Nephron progenitor cell (in vitro differentiated cells): ENCODE measurements at regions not wholly inside any gene's neighbourhood (a gene's known extent, or its start where the extent isn't known, plus 50 kb on each side); places are given as distances from the start of the nearest gene placed in this dataset.
A peak's percentile ranks its signal among the peaks of the same experiment; 100 is the strongest.

Source experiments
- DNase-seq: peaks from one replicate; pipeline ENCODE4 v3.0.0; 2021
- H3K27ac Mint-ChIP-seq: 2 replicates; pipeline ENCODE4 v1.8.0; 2021; ENCODE audit warnings: mild to moderate bottlenecking, moderate library complexity, mixed read lengths
- H3K27me3 Mint-ChIP-seq: 2 replicates; pipeline ENCODE4 v1.8.0; 2021; ENCODE audit warnings: mild to moderate bottlenecking, low read depth, mixed read lengths; ENCODE audit not compliant: poor library complexity
- H3K36me3 Mint-ChIP-seq: 2 replicates; pipeline ENCODE4 v1.8.0; 2021; ENCODE audit warnings: low read depth, mixed read lengths
- H3K4me1 Mint-ChIP-seq: 2 replicates; pipeline ENCODE4 v1.8.0; 2021; ENCODE audit warnings: mixed read lengths
- H3K4me3 Mint-ChIP-seq: 2 replicates; pipeline ENCODE4 v1.8.0; 2021; ENCODE audit warnings: mild to moderate bottlenecking, moderate library complexity, mixed read lengths
- H3K9me3 Mint-ChIP-seq: 2 replicates; pipeline ENCODE4 v1.8.0; 2021; ENCODE audit warnings: mild to moderate bottlenecking, moderate library complexity, mixed read lengths
- TF ChIP-seq, protein P1 (sequence below): fragments of 200-600 bp; sonication (generic); IDR thresholded peaks from 2 replicates; pipeline ENCODE4 v1.5.0; 2021; ENCODE audit warnings: antibody characterized with exemption

DNA sequence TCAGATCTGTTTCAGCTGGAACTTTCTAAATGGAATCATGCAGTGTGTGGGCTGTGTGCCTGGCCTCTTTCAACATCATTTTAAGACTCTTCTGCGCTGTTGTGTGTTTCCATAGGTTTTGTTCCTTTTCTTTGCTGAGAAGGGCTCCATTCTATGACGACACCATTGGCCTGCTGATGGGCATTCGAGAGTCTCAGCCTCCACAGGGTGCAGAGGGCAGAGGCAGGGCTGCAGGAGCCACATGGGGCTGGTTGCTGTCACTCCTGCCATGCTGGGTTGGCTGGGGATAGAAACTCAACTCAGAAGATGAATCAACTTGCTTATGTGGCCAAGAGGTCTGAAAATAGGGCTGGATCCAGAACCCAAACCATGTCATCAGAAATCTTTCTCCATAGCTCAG, 68.5 kb upstream of the SLCO4A1 start:
- DNase-seq = no peak
- Mint-ChIP-seq H3K9me3 (no peaks in the 10 kb centered on the region), H3K36me3 (no peaks in the 10 kb centered on the region), H3K27ac (no peak overlapping the region), H3K4me3 (no peak overlapping the region), H3K4me1 (no peaks in the 10 kb centered on the region), H3K27me3 (peaks cover 49% of the 10 kb centered on the region)
- TF ChIP-seq, protein P1, sequence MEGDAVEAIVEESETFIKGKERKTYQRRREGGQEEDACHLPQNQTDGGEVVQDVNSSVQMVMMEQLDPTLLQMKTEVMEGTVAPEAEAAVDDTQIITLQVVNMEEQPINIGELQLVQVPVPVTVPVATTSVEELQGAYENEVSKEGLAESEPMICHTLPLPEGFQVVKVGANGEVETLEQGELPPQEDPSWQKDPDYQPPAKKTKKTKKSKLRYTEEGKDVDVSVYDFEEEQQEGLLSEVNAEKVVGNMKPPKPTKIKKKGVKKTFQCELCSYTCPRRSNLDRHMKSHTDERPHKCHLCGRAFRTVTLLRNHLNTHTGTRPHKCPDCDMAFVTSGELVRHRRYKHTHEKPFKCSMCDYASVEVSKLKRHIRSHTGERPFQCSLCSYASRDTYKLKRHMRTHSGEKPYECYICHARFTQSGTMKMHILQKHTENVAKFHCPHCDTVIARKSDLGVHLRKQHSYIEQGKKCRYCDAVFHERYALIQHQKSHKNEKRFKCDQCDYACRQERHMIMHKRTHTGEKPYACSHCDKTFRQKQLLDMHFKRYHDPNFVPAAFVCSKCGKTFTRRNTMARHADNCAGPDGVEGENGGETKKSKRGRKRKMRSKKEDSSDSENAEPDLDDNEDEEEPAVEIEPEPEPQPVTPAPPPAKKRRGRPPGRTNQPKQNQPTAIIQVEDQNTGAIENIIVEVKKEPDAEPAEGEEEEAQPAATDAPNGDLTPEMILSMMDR = no peak

DNA sequence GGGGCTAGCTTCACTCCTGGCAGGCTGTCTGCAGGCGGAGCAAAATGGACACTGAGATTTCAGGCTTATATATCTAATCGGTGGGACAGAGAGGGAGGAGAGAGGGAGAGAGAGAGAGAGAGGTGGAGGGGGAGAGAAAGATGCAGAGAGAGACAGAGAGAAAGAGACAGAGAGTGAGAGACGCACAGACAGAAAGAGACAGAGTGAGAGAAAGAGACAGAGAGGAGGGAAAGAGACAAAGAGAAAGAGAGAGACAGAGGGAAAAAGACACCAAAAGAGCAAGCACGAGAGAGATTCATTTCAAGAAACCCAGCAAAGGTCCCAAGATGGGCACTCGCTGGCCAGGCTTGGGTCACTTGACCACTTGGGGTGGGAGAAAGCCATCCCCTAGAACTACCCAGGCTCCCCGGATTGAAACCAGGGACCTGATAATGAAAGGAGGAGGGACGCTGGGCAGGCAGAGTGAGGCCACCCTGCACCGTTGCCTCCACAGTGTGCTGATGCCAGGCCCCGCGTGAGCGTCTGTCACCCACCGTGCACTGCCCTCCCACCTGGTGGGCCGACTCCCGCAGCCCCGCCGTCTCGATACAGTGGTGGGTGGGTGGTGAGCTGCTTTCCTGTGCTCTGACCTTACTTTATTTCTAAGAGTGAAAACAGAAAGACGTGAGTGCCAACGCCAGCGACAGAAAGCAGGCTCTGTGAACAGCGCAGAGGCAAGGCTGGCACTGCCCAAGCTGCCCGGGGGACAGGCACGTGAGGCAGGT, 67.9 kb upstream of the SLCO4A1 start:
- no peak overlapping the region for H3K4me3 Mint-ChIP-seq
- peaks cover 51% of the 10 kb centered on the region for H3K27me3 Mint-ChIP-seq
- H3K27ac Mint-ChIP-seq = no peak overlapping the region
- TF ChIP-seq, protein P1 = no peak
- no peaks in the 10 kb centered on the region for H3K36me3 Mint-ChIP-seq
- H3K9me3 Mint-ChIP-seq = no peaks in the 10 kb centered on the region
- no peaks in the 10 kb centered on the region for H3K4me1 Mint-ChIP-seq
- no peak for DNase-seq

DNA sequence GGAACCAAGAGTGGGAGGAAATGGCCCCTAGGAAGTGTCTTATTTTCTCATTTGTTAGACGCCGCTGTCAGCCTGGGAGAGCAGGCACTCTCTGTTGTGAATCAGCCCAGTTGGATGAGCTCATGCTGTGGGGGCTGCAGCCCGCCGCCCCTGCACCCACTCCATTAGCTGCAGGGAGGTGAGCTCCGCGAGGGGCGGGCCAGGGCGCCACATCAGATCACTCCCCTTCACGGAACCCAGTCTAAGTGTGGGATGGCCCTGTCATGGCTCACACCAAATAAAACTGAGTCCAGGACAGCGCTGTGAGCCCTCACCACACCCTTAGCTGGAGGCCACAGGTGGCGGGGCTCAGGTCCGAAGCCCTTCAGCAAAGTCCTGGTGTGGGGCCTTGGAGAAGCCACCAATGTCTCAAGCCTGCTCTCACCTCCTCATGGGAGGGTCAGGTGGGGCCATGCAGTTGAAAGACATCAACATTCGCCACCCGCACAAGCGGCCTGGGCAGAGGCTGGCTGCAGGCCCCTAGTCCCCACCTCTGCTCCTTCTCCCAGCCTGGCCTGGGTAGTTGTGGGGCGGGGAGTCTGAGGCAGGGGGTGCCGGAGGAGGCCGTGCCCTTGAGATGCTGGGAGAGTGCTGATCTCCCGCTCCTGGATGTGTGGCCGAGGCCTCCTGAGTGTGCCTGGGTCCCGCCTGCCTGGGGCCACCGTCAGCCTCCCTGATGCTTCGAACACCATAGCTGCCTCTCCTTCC, 66.2 kb upstream of the SLCO4A1 start:
- Mint-ChIP-seq H3K27ac (no peak overlapping the region), H3K27me3 (peaks cover 39% of the 10 kb centered on the region), H3K36me3 (no peaks in the 10 kb centered on the region), H3K4me3 (no peak overlapping the region), H3K4me1 (no peaks in the 10 kb centered on the region), H3K9me3 (no peaks in the 10 kb centered on the region)
- TF ChIP-seq, protein P1 = no peak
- DNase-seq = no peak

DNA sequence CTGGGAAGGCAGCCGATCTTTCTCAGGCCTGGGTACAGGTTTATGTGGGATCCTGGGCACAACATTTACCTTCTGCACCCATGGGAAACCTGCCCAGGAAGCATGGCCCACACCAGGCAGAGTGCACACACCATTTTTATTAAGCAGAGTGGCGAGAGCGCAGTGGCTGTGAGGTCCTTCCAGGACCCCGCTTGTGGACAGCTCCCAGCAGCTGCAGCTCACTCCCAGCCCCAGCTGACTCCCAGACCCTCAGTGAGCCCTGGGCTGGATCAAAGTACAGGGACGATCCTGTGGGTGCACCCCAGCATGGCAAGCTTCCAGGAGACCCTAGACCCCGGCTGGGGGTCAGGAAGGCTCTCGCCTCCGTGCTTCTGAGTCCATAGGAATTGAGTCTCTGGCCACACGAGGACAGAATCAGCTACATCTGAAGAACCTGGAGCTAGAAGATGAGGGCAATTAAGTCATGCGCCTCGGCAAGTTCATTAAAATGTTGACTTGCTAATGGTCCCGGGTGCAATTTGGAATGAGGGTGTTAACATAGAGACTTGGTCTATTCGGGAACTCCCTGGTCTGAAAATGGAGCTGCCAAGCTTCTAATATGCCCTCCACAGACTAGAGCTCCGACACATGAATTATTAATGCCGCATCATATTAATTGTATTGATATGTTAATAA, 65.4 kb upstream of the SLCO4A1 start:
- H3K36me3 Mint-ChIP-seq = no peaks in the 10 kb centered on the region
- peaks cover 42% of the 10 kb centered on the region for H3K27me3 Mint-ChIP-seq
- H3K4me1 Mint-ChIP-seq = peaks cover 6% of the 10 kb centered on the region
- DNase-seq = peak; percentile 78
- no peak overlapping the region for H3K27ac Mint-ChIP-seq
- no peak overlapping the region for H3K4me3 Mint-ChIP-seq
- TF ChIP-seq, protein P1 = no peak
- no peaks in the 10 kb centered on the region for H3K9me3 Mint-ChIP-seq

DNA sequence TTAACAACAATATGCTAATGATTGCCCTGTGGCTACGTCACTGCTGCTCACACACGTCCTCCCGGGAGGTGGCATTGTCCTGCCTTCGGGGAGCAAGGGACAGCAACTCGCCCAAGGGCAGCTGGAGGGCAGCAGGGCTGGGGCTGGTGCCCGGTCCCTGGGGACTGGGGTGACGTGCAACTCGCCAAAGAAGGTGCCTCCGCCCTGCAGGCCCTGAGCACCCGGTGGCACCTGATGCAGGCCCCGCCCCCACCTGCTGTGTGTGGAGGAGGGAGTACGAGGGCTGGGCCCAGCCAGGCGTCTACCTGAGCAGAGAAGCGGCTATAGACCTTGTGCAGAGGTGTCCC, 64.8 kb upstream of the SLCO4A1 start:
- TF ChIP-seq, protein P1 = no peak
- Mint-ChIP-seq H3K36me3 (no peaks in the 10 kb centered on the region), H3K4me3 (no peak overlapping the region), H3K4me1 (peaks cover 9% of the 10 kb centered on the region), H3K9me3 (no peaks in the 10 kb centered on the region), H3K27me3 (peaks cover 41% of the 10 kb centered on the region), H3K27ac (no peak overlapping the region)
- no peak for DNase-seq
